IMR-90 (cell line): ENCODE measurements at regions not wholly inside any gene's neighbourhood (a gene's known extent, or its start where the extent isn't known, plus 50 kb on each side); places are given as distances from the start of the nearest gene placed in this dataset.

ENCODE experiments used
- ATAC-seq: fragments of 200-7000 bp; cut with Tn5 transposase; 2 replicates; pipeline ENCODE4 v1.9.1; 2020; ENCODE audit warnings: low read depth, mild to moderate bottlenecking, moderate library complexity
- BruUV-seq: library from RNA; stranded (reverse); fragments of 400-500 nt; replicated peaks from 2 replicates; lab custom pipeline; 2021; lab: Mats Ljungman, UMichigan
- CTCF ChIA-PET: fragments of 300-600 bp; formaldehyde crosslinking; extraction: SDS; loops from one replicate; lab custom pipeline; 2021; ENCODE audit warnings: antibody characterized with exemption; lab: Yijun Ruan, JAX
- POLR2A ChIA-PET: fragments of 300-600 bp; sonication (Branson Sonifier 250); formaldehyde crosslinking; loops from one replicate; lab custom pipeline; 2022; ENCODE audit warnings: antibody characterized with exemption; ENCODE audit not compliant: unreplicated experiment; lab: Charles Lee
- DNase-seq: peaks from one replicate; pipeline ENCODE4 v3.0.0; 2013
- H2AFZ ChIP-seq: replicated peaks from 2 replicates; pipeline ENCODE3; 2013; ENCODE audit warnings: low read length, mild to moderate bottlenecking; ENCODE audit not compliant: poor library complexity
- H2AK5ac ChIP-seq: 2 replicates; pipeline ENCODE4 v1.6.1; 2013; ENCODE audit warnings: low read depth, low read length, inconsistent platforms
- H2AK9ac ChIP-seq: replicated peaks from 2 replicates; pipeline ENCODE3; 2013; ENCODE audit warnings: mild to moderate bottlenecking, low read depth, low read length, moderate library complexity; ENCODE audit not compliant: poor library complexity
- H2BK120ac ChIP-seq: 2 replicates; pipeline ENCODE4 v1.6.1; 2013; ENCODE audit warnings: low read depth, low read length, inconsistent platforms
- H2BK15ac ChIP-seq: 3 replicates; pipeline ENCODE4 v1.6.1; 2013; ENCODE audit warnings: low read depth, low read length, inconsistent platforms
- H2BK20ac ChIP-seq: 2 replicates; pipeline ENCODE4 v1.6.1; 2013; ENCODE audit warnings: low read depth, mild to moderate bottlenecking, inconsistent platforms, low read length, moderate library complexity
- H2BK5ac ChIP-seq: 2 replicates; pipeline ENCODE4 v1.6.1; 2013; ENCODE audit warnings: mild to moderate bottlenecking, low read depth, low read length, inconsistent platforms; ENCODE audit not compliant: poor library complexity, severe bottlenecking
- H3K14ac ChIP-seq: replicated peaks from 2 replicates; pipeline ENCODE4 v1.6.1; 2013; ENCODE audit warnings: low read depth, low read length, inconsistent platforms
- H3K18ac ChIP-seq: 2 replicates; pipeline ENCODE4 v1.6.1; 2013; ENCODE audit warnings: low read depth, low read length, control low read depth
- H3K23ac ChIP-seq: 2 replicates; pipeline ENCODE4 v1.6.1; 2013; ENCODE audit warnings: low read depth, low read length, inconsistent platforms
- H3K27ac ChIP-seq: 2 replicates; pipeline ENCODE4 v1.5.1; 2013; ENCODE audit warnings: mild to moderate bottlenecking, control low read depth, low read length; ENCODE audit not compliant: insufficient read depth
- H3K27me3 ChIP-seq: 2 replicates; pipeline ENCODE4 v1.6.1; 2013; ENCODE audit warnings: low read length; ENCODE audit not compliant: control insufficient read depth, insufficient read depth
- H3K36me3 ChIP-seq: 2 replicates; pipeline ENCODE4 v1.6.1; 2013; ENCODE audit warnings: low read length, mixed read lengths; ENCODE audit not compliant: control insufficient read depth, insufficient read depth
- H3K4ac ChIP-seq: 2 replicates; pipeline ENCODE4 v1.6.1; 2013; ENCODE audit warnings: low read depth, low read length, inconsistent platforms
- H3K4me1 ChIP-seq: 2 replicates; pipeline ENCODE4 v1.6.1; 2013; ENCODE audit warnings: low read length, mixed read lengths; ENCODE audit not compliant: control insufficient read depth, insufficient read depth
- H3K4me2 ChIP-seq: 2 replicates; pipeline ENCODE4 v1.6.1; 2013; ENCODE audit warnings: low read depth, mild to moderate bottlenecking, control low read depth, low read length, moderate library complexity
- H3K4me3 ChIP-seq: 2 replicates; pipeline ENCODE4 v1.5.1; 2013; ENCODE audit warnings: low read depth, mild to moderate bottlenecking, control low read depth, low read length, moderate library complexity; ENCODE audit not compliant: insufficient read depth
- H3K56ac ChIP-seq: 2 replicates; pipeline ENCODE4 v1.6.1; 2013; ENCODE audit warnings: low read length, inconsistent platforms; ENCODE audit not compliant: insufficient read depth; ENCODE audit errors: extremely low read depth
- H3K79me1 ChIP-seq, 2 experiments: 2 replicates each; pipeline ENCODE4 v1.6.1; 2013; ENCODE audit warnings: low read length in 2 of 2, inconsistent platforms in 1 of 2, low read depth in 1 of 2
- H3K9ac ChIP-seq: 2 replicates; pipeline ENCODE4 v1.6.1; 2013; ENCODE audit warnings: low read depth, low read length, control low read depth
- H3K9me1 ChIP-seq: 2 replicates; pipeline ENCODE4 v1.6.1; 2013; ENCODE audit warnings: low read length, inconsistent platforms; ENCODE audit not compliant: insufficient read depth
- H3K9me3 ChIP-seq: 2 replicates; pipeline ENCODE4 v1.6.1; 2013; ENCODE audit warnings: low read length; ENCODE audit not compliant: control insufficient read depth, insufficient read depth
- H4K20me1 ChIP-seq: 2 replicates; pipeline ENCODE4 v1.6.1; 2013; ENCODE audit warnings: low read length, inconsistent platforms; ENCODE audit not compliant: insufficient read depth
- H4K5ac ChIP-seq: 2 replicates; pipeline ENCODE4 v1.6.1; 2013; ENCODE audit warnings: mild to moderate bottlenecking, low read depth, low read length, control low read depth
- H4K8ac ChIP-seq, 2 experiments: 2 replicates each; pipeline ENCODE4 v1.6.1; 2013; ENCODE audit warnings: low read depth in 2 of 2, low read length in 2 of 2, control low read depth in 1 of 2, inconsistent platforms in 1 of 2
- H4K91ac ChIP-seq: 2 replicates; pipeline ENCODE4 v1.6.1; 2013; ENCODE audit warnings: low read depth, low read length, inconsistent platforms; ENCODE audit not compliant: insufficient read depth
- CEBPB ChIP-seq: IDR thresholded peaks from 2 replicates; pipeline ENCODE4 v1.6.1; 2012; ENCODE audit warnings: low read depth, low read length, improper control_type of control experiment
- CHD1 ChIP-seq: IDR thresholded peaks from 2 replicates; pipeline ENCODE4 v1.6.1; 2012; ENCODE audit warnings: low read depth, low read length, improper control_type of control experiment
- FOS ChIP-seq: fragments of 150-350 bp; IDR thresholded peaks from 2 replicates; pipeline ENCODE4 v1.6.1; 2016; ENCODE audit warnings: low read depth, low read length
- MAZ ChIP-seq: IDR thresholded peaks from 2 replicates; pipeline ENCODE4 v1.6.1; 2012; ENCODE audit warnings: low read depth, mild to moderate bottlenecking, low read length, improper control_type of control experiment, moderate library complexity, borderline replicate concordance
- MXI1 ChIP-seq: IDR thresholded peaks from 2 replicates; pipeline ENCODE4 v1.6.1; 2012; ENCODE audit warnings: low read depth, mild to moderate bottlenecking, low read length, moderate library complexity, borderline replicate concordance
- NFE2L2 ChIP-seq: fragments of 150-350 bp; IDR thresholded peaks from 2 replicates; pipeline ENCODE4 v1.6.1; 2016; ENCODE audit warnings: low read depth, mild to moderate bottlenecking, low read length
- USF2 ChIP-seq: fragments of 150-350 bp; IDR thresholded peaks from 2 replicates; pipeline ENCODE4 v1.6.1; 2017; ENCODE audit warnings: mild to moderate bottlenecking, antibody characterized with exemption, low read length, low read depth
- WGBS, 2 experiments: methylation state at CpG; one replicate each; pipeline versions ENCODE4 v1.1.5 to v1.1.7; 2013; ENCODE audit warnings: missing lambda C conversion rate in 2 of 2; ENCODE audit not compliant: insufficient read length in 1 of 2; ENCODE audit errors: extremely low coverage in 2 of 2; 5-methylcytosine and 5-hydroxymethylcytosine counted together
- dilution Hi-C: fragments of 300-500 bp; cut with HindIII; formaldehyde crosslinking; loops from one replicate; pipeline ENCODE4 v1.14.3; 2018; ENCODE audit warnings: low sequenced_read_pairs; ENCODE audit not compliant: unreplicated experiment
- in situ Hi-C: fragments of 300-500 bp; cut with MboI; formaldehyde crosslinking; loops from 3 replicates; pipeline ENCODE4 v1.14.3; 2019; ENCODE audit warnings: low sequenced_read_pairs, inconsistent platforms, mixed read lengths
- intact Hi-C: fragments of 100-400 bp; cut with micrococcal nuclease; formaldehyde crosslinking; loops from 2 replicates; pipeline ENCODE4 v1.10.0; 2022

GRCh38 chr9:80320916-80321315 is 749.2 kb downstream of the TLE4 start:
- no peak overlapping the region for H3K4ac ChIP-seq
- no peak overlapping the region for H2BK15ac ChIP-seq
- H3K4me2 ChIP-seq, result no peak overlapping the region
- no peak overlapping the region for H3K23ac ChIP-seq
- in situ Hi-C loops (no loop called here), intact Hi-C loops (loop anchor here (10.0 kb wide), 1 partner anchor 74 kb away; no protein-coding TSS in a partner anchor), dilution Hi-C loops (no loop called here)
- no peaks in the 10 kb centered on the region for H3K27me3 ChIP-seq
- H3K18ac ChIP-seq, result no peak overlapping the region
- H2AFZ ChIP-seq, result no peak overlapping the region
- peak; percentile 33 for DNase-seq
- no peak overlapping the region for H3K27ac ChIP-seq
- no peak overlapping the region for H3K56ac ChIP-seq
- H3K14ac ChIP-seq, result no peak overlapping the region
- no peaks in the 10 kb centered on the region for H3K9me3 ChIP-seq
- POLR2A ChIA-PET, result no interaction called here
- H2AK9ac ChIP-seq, result no peak overlapping the region
- CTCF ChIA-PET, result interaction anchor here (0.6 kb wide), 1 partner anchor 192 kb away, joined by 3 read pairs; no protein-coding TSS in a partner anchor
- no TSS peak for BruUV-seq
- TF ChIP-seq NFE2L2, result no peak
- TF ChIP-seq MXI1, result no peak
- TF ChIP-seq FOS, result no peak
- no peak for TF ChIP-seq MAZ
- no peak for TF ChIP-seq CEBPB
- TF ChIP-seq USF2, result no peak
- no peak for TF ChIP-seq CHD1
- H3K9ac ChIP-seq, result no peak overlapping the region
- H4K5ac ChIP-seq, result no peak overlapping the region
- H4K91ac ChIP-seq, result no peak overlapping the region
- H2BK20ac ChIP-seq, result no peak overlapping the region
- no peak overlapping the region for H2BK120ac ChIP-seq
- H2AK5ac ChIP-seq, result no peak overlapping the region
- ATAC-seq, result no peak
- no CpG with 5 or more reads among the region's 3 CpGs for WGBS, 2 experiments
- no peak overlapping the region for H3K4me3 ChIP-seq
- H2BK5ac ChIP-seq, result no peak overlapping the region
- no peaks in the 10 kb centered on the region for H3K79me1 ChIP-seq
- no peaks in the 10 kb centered on the region for H3K36me3 ChIP-seq
- H4K20me1 ChIP-seq, result no peaks in the 10 kb centered on the region
- H4K8ac ChIP-seq, result no peak overlapping the region
- H3K9me1 ChIP-seq, result no peaks in the 10 kb centered on the region
- no peaks in the 10 kb centered on the region for H3K4me1 ChIP-seq
